A172 (cell line): ENCODE measurements at regions not wholly inside any gene's neighbourhood (a gene's known extent, or its start where the extent isn't known, plus 50 kb on each side); places are given as distances from the start of the nearest gene placed in this dataset.
"Not testable (repeated sequence)": the region's sequence is repeated elsewhere in the genome, so short reads cannot be mapped to it uniquely, and the experiment has no call there.

Experiments
- DNase-seq: peaks from one replicate; pipeline ENCODE4 v3.0.0-alpha.2; 2015; ENCODE audit warnings: low spot score

GRCh38 chr5:57713535-57713934 is 230.9 kb upstream of the ACTBL2 start:
- not testable (repeated sequence) for DNase-seq

DNA sequence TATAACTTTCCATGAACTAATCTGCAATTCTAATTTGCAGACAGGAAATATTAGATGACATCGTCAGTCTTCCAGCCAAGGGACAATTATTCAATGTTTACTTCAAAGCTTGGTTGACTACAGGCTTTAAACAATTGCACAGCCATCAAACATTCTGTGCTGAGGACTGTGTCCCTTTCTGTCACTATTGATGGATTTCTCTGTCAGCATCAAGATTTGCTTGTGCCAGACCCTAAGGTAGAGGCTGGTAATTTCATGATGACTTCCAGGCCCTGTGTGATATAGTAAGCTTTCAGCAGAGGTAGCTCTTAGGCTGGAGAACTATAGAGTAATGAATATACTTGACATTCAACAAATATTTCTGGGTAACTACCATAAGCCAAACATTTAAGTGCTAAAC is 229.3 kb upstream of the ACTBL2 start:
- no peak for DNase-seq

- no peak for DNase-seq
These were observed 228.9 kb upstream of the ACTBL2 start for GRCh38 chr5:57711471-57711870.

DNA sequence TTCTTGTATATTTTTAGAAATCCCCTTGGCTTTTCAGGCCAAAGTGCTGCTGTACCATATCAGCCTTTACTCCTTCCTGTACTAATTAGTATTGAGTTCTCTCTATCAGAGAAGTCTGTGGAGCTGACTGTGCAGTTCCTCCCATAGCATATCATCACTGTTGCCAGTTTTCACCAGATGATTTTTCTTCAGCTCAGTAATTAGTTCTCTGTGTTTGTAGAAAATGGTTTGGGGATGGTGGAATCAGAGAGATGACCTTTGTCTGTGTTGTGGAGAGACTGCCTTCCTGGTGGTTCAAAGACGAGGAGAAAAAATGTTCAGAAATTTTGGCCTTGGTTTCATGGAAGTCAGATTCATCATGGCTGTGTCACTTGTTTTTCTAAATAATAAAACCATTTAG is 227.5 kb upstream of the ACTBL2 start:
- DNase-seq = no peak

DNA sequence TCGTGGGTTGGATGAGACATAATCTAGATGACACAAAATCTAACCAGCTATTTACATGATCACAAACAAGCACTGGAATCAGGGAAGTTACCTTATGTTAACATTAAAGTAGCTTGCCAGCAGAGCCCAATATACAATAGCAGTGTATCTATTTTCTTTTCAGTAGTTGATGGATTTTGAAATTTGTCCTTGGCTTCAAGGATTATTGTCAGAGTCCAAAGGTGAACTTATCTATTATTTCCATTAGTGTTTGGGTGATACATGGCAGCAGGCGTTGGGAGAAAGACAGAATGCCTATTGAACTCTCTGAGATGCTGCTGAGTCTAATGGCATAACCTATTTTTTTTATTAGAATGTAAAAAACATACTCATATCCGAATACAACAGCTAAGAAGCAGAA is 223.2 kb upstream of the ACTBL2 start:
- DNase-seq = no peak

- no peak for DNase-seq
These were observed 221.1 kb upstream of the ACTBL2 start for GRCh38 chr5:57703721-57704120.

GRCh38 chr5:57700484-57700883 is 217.9 kb upstream of the ACTBL2 start:
- DNase-seq = no peak

DNA sequence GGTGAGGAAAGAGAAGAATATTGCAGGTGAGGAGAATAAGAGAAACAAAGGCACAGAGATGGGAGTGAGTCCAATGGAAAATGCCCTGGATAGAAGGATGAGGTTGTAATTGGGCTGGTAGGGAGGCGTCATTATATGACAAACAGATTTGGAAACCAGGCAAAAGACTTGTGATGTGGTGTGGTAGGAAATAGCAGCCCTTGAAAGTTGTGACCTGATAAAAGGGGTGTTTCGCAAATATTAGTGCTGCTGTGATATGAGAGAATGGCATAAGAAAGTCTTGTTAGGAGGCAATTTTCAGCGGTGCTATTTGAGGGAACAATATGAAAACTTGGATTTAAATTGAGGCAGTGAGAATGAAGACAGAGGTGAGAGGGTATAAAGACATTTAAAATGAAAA is 217.5 kb upstream of the ACTBL2 start:
- DNase-seq = no peak

GRCh38 chr5:57698802-57699201 is 216.2 kb upstream of the ACTBL2 start:
- peak; percentile 80 for DNase-seq

DNA sequence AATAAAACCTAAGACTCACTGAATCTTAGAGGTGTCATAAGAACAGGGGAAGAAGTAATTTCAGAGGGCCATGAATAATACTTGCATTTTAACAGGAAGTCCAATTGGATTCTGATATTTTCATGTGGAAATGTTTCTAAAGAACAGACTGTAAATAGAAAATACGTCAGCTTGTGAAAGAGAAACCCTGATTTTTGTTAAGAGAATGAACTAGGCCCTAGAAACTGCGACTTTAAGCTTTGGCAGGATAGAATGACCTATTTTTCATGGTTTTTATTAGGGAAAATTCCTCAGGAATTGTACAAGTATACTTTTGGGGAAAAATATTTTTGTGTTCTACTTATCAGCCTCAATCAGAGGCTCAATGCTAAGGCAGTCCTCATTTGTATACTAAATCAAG is 215.5 kb upstream of the ACTBL2 start:
- DNase-seq = no peak

- no peak for DNase-seq
These were observed 214.4 kb upstream of the ACTBL2 start for GRCh38 chr5:57696825-57697570.

DNA sequence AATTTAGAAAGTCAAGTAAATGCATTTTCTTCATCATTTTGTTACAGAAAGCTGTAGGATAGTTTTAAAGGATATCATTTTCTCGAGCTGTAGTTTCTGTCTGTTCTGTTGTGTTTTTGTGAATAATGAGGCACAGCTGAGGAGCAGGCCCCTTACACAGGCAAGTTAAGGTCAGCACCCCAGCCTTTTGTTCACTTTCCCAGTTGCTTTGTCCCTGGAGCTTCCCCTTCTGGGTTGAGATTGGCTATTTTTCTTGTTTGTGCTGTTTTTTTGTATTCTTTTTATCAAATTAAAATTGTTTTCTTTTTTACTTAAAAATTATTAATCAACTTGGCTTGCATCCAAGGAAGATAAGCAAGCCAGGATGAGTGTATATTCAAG is 213.8 kb upstream of the ACTBL2 start:
- DNase-seq = no peak

- no peak for DNase-seq
These were observed 213.2 kb upstream of the ACTBL2 start for GRCh38 chr5:57695706-57696388.

- DNase-seq = no peak
These were observed 212.6 kb upstream of the ACTBL2 start for GRCh38 chr5:57695179-57695578.

- DNase-seq = peak; percentile 22
These were observed 211.1 kb upstream of the ACTBL2 start for GRCh38 chr5:57693488-57694305.

GRCh38 chr5:57692582-57693487 is 210.2 kb upstream of the ACTBL2 start:
- peak; percentile 98 for DNase-seq

- no peak for DNase-seq
These were observed 208.1 kb upstream of the ACTBL2 start for GRCh38 chr5:57690724-57691123.

DNA sequence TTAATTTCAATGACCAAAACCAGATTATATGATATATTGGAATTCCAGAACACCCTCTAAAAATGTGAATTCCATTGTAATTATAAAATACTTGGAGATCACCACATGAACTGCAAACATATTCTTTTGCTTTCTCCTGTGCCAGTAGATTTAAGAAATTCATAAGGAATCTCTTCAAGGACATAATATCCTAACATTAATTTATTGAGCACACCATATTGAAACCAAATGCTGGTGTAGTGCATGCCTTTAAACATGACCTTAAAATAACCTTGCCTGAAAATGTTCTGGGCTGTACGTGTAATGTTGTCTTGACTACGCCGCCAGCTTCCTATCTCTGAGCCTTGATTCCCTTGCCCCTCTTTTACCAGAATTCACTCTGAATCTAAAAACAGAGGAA is 205.0 kb upstream of the ACTBL2 start:
- DNase-seq = no peak

- DNase-seq = no peak
These were observed 203.1 kb upstream of the ACTBL2 start for GRCh38 chr5:57685516-57686255.

DNA sequence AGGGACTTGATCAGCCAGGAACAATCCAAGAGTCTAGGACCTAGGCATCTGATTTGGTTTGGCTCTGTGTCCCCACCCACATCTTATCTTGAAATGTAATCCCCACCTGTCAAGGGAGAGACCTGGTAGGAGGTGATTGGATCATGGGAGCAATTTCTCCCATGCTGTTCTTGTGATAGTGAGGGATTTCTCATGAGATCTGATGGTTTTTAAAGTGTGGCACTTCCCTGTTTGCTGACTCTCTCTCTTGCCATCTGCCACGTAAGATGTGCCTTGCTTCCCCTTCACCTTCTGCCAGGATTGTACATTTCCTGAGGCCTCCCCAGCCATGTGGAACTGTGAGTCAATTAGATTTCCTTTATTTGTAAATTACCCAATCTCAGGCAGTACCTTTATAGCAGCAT is 201.7 kb upstream of the ACTBL2 start:
- DNase-seq = no peak

GRCh38 chr5:57683036-57683630 is 200.5 kb upstream of the ACTBL2 start:
- DNase-seq = no peak
